ENCODE measurements at regions not wholly inside any gene's neighbourhood (a gene's known extent, or its start where the extent isn't known, plus 50 kb on each side); places are given as distances from the start of the nearest gene placed in this dataset.

- TF ChIP-seq, protein P1, sequence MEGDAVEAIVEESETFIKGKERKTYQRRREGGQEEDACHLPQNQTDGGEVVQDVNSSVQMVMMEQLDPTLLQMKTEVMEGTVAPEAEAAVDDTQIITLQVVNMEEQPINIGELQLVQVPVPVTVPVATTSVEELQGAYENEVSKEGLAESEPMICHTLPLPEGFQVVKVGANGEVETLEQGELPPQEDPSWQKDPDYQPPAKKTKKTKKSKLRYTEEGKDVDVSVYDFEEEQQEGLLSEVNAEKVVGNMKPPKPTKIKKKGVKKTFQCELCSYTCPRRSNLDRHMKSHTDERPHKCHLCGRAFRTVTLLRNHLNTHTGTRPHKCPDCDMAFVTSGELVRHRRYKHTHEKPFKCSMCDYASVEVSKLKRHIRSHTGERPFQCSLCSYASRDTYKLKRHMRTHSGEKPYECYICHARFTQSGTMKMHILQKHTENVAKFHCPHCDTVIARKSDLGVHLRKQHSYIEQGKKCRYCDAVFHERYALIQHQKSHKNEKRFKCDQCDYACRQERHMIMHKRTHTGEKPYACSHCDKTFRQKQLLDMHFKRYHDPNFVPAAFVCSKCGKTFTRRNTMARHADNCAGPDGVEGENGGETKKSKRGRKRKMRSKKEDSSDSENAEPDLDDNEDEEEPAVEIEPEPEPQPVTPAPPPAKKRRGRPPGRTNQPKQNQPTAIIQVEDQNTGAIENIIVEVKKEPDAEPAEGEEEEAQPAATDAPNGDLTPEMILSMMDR (IDR thresholded peaks at IDR 0.05; ENCODE audit: insufficient read depth, low read length): no peak
- TF ChIP-seq, protein P2, sequence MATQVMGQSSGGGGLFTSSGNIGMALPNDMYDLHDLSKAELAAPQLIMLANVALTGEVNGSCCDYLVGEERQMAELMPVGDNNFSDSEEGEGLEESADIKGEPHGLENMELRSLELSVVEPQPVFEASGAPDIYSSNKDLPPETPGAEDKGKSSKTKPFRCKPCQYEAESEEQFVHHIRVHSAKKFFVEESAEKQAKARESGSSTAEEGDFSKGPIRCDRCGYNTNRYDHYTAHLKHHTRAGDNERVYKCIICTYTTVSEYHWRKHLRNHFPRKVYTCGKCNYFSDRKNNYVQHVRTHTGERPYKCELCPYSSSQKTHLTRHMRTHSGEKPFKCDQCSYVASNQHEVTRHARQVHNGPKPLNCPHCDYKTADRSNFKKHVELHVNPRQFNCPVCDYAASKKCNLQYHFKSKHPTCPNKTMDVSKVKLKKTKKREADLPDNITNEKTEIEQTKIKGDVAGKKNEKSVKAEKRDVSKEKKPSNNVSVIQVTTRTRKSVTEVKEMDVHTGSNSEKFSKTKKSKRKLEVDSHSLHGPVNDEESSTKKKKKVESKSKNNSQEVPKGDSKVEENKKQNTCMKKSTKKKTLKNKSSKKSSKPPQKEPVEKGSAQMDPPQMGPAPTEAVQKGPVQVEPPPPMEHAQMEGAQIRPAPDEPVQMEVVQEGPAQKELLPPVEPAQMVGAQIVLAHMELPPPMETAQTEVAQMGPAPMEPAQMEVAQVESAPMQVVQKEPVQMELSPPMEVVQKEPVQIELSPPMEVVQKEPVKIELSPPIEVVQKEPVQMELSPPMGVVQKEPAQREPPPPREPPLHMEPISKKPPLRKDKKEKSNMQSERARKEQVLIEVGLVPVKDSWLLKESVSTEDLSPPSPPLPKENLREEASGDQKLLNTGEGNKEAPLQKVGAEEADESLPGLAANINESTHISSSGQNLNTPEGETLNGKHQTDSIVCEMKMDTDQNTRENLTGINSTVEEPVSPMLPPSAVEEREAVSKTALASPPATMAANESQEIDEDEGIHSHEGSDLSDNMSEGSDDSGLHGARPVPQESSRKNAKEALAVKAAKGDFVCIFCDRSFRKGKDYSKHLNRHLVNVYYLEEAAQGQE (IDR thresholded peaks at IDR 0.05; ENCODE audit: insufficient replicate concordance, low read depth): no peak
- TF ChIP-seq GABPA (IDR thresholded peaks at IDR 0.05; ENCODE audit: low read depth) (no peak), SPI1 (IDR thresholded peaks at IDR 0.05; ENCODE audit: borderline replicate concordance, low read depth) (no peak), POLR2AphosphoS5 (IDR thresholded peaks at IDR 0.05; ENCODE audit: low read depth) (no peak)
These were observed 1084.2 kb upstream of the TENM3 start for GRCh38 chr4:181158971-181159370.

Measured in HL-60 (cell line).